ENCODE measurements at regions not wholly inside any gene's neighbourhood (a gene's known extent, or its start where the extent isn't known, plus 50 kb on each side); places are given as distances from the start of the nearest gene placed in this dataset.

DNA sequence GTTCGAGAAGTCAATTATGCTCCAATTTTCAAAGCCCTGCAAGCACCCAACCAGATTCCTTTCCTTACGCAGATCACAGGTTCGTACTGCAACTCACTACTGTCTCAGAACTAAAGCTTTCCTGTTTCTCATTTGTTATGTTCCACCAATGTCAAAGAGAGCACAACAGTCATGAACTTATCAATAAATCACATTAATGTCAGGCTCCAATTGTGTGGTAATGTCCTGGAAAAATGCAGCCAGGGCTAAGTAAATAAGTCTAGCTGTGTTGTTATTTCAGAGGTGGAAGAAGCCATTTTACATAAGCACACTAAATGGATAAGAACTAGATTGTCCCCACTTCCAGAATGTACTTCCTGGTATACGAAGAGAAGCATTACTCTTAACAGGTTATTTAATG, 488.6 kb upstream of the PTGER4 start:
- Histone ChIP-seq H3K36me3 (no peaks in the 10 kb centered on the region), H3K27me3 (no peaks in the 10 kb centered on the region), H3K27ac (no peak overlapping the region), H3K4me3 (no peak overlapping the region), H3K4me1 (no peaks in the 10 kb centered on the region), H3K9me3 (no peaks in the 10 kb centered on the region)
- WGBS, 2 donors, result 65 to 70% methylated on average over 4 of the region's 4 CpGs
- intact Hi-C loops (cut with DNase I), result no loop called here
- no peak for TF ChIP-seq POLR2A (IDR thresholded peaks at IDR 0.05)
- TF ChIP-seq CTCF (IDR thresholded peaks at IDR 0.05), result no peak
- DNase-seq, result no peak

- TF ChIP-seq CTCF (IDR thresholded peaks at IDR 0.05), result no peak
- TF ChIP-seq POLR2A (IDR thresholded peaks at IDR 0.05), result no peak
- TF ChIP-seq EP300 (IDR thresholded peaks at IDR 0.05), result no peak
- no peak for TF ChIP-seq POLR2AphosphoS5 (IDR thresholded peaks at IDR 0.05)
- H3K4me3 ChIP-seq, result no peak overlapping the region
- no peaks in the 10 kb centered on the region for H3K36me3 ChIP-seq
- no peak overlapping the region for H3K27ac ChIP-seq
- no peaks in the 10 kb centered on the region for H3K27me3 ChIP-seq
- intact Hi-C loops (cut with DNase I), result no loop called here
- peaks cover 0 to 11% (median 2%) of the 10 kb centered on the region in 4 donors for H3K9me3 ChIP-seq
- H3K4me1 ChIP-seq, result no peaks in the 10 kb centered on the region
- no peak for DNase-seq
Observed at GRCh38 chr5:40172721-40173120, 507.0 kb upstream of the PTGER4 start.

DNA sequence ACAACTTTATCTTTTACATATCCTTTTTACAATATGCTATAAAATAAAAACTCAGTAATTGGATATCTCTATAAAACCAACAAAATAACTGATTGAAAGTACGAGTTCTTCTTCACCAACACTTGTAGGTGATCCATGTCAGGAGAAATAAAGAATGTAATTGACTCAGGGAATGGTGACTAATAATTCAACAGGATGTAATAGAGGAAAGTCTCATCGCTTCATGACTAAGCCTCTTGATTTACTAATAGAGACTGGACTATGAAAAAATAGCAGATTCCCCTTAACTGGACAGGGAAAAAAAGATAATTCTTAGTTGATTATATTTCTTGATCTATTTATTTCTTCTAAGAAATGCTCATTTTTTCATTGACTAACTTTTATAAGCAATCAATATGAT, 507.7 kb upstream of the PTGER4 start:
- WGBS, 2 donors, result 70 to 85% methylated on average over 2 of the region's 2 CpGs
- Histone ChIP-seq H3K36me3 (no peaks in the 10 kb centered on the region), H3K9me3 (peaks cover 0 to 7% (median 2%) of the 10 kb centered on the region in 4 donors), H3K4me3 (no peak overlapping the region), H3K27ac (no peak overlapping the region), H3K27me3 (no peaks in the 10 kb centered on the region), H3K4me1 (no peaks in the 10 kb centered on the region)
- TF ChIP-seq CTCF (IDR thresholded peaks at IDR 0.05), result no peak
- TF ChIP-seq POLR2A (IDR thresholded peaks at IDR 0.05), result no peak
- TF ChIP-seq POLR2AphosphoS5 (IDR thresholded peaks at IDR 0.05), result no peak
- no peak for TF ChIP-seq EP300 (IDR thresholded peaks at IDR 0.05)
- intact Hi-C loops (cut with DNase I), result no loop called here
- DNase-seq, result no peak

DNA sequence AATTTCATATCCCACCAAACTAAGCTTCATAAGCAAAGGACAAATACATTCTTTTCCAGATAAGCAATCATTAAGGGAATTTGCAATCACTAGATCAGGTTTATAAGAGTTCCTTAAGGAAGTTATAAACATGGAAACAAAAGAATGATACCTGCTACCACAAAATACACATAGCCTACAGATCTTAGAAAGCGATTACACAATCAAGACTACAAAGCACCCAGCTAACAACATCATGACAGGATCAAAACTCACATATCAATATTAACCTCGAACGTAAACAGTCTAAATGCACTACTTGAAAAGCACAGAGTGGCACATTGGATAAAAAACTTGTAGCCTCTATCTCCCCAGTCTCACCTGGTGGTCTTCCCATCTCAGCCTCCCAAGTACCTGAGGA, 512.4 kb upstream of the PTGER4 start:
- no peak for DNase-seq
- H3K36me3 ChIP-seq, result no peaks in the 10 kb centered on the region
- H3K4me3 ChIP-seq, result no peak overlapping the region
- TF ChIP-seq POLR2AphosphoS5 (IDR thresholded peaks at IDR 0.05) (no peak), EP300 (IDR thresholded peaks at IDR 0.05) (no peak), POLR2A (IDR thresholded peaks at IDR 0.05) (no peak), CTCF (IDR thresholded peaks at IDR 0.05) (no peak)
- H3K27me3 ChIP-seq, result no peaks in the 10 kb centered on the region
- peaks cover 0 to 5% (median 2%) of the 10 kb centered on the region in 4 donors for H3K9me3 ChIP-seq
- intact Hi-C loops (cut with DNase I), result no loop called here
- H3K4me1 ChIP-seq, result no peaks in the 10 kb centered on the region
- 95 to 97% methylated on average over 3 of the region's 3 CpGs for WGBS, 2 donors
- no peak overlapping the region for H3K27ac ChIP-seq

DNA sequence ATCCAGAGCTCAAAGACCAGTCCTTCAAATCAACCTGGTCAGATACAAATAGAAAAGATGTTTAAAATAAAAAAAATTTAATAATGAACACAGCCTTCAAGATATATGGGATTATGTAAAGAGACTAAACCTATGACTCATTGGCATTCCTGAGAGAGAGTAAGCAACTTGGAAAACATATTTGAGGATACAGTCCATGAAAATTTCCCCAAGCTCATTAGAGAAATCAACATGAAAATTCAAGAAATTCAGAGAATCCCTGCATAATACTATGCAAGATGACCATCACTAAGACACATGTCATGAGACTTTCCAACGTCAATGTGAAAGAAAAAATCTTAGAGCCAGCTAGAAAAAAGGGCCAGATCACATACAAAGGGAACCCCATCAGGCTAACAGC, 512.9 kb upstream of the PTGER4 start:
- DNase-seq, result no peak
- no peaks in the 10 kb centered on the region for H3K27me3 ChIP-seq
- H3K4me3 ChIP-seq, result no peak overlapping the region
- H3K36me3 ChIP-seq, result no peaks in the 10 kb centered on the region
- WGBS, 2 donors, result 88 to 89% methylated on average over 1 of the region's 1 CpG
- TF ChIP-seq POLR2AphosphoS5 (IDR thresholded peaks at IDR 0.05), result no peak
- no peak for TF ChIP-seq EP300 (IDR thresholded peaks at IDR 0.05)
- no peak for TF ChIP-seq CTCF (IDR thresholded peaks at IDR 0.05)
- no peak for TF ChIP-seq POLR2A (IDR thresholded peaks at IDR 0.05)
- peaks cover 0 to 5% (median 2%) of the 10 kb centered on the region in 4 donors for H3K9me3 ChIP-seq
- no peak overlapping the region for H3K27ac ChIP-seq
- H3K4me1 ChIP-seq, result no peaks in the 10 kb centered on the region
- intact Hi-C loops (cut with DNase I), result no loop called here
